ENCODE measurements at regions not wholly inside any gene's neighbourhood (a gene's known extent, or its start where the extent isn't known, plus 50 kb on each side); places are given as distances from the start of the nearest gene placed in this dataset.

DNA sequence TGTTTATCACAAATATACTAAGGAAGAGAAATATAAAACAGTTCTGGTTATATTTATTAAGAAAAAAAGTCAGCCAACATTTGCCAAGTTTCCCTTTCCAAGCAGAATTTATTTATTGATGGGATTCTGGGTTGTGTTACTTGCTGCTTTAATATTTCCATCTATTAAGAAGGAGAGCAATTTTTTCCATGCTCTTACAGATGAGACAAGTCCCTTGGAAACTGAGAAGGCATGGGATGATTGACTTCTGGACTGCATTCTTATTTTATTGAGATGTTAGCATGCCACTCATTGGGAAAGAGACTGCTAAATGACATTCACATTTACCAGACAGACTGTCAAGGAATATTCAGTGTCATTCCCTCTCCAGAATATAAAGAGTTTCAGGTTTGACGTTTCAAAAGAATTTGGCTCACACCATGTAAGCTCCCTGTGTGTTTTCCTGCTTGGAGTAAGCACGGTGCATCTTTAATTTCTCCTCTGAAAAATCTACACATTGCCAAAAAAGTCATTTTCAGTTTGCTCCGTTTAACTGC, 1565.2 kb upstream of the GOT2 start:
- no peaks in the 10 kb centered on the region for H3K4me1 ChIP-seq (ENCODE audit: control insufficient read depth, insufficient read depth, low read length)
- no peak overlapping the region for H2AFZ ChIP-seq (ENCODE audit: control insufficient read depth, low read depth, low read length)
- no peak overlapping the region for H3K4me2 ChIP-seq (ENCODE audit: control insufficient read depth, insufficient read depth)
- FAIRE-seq: no peak
- no peak for TF ChIP-seq SRF (IDR thresholded peaks at IDR 0.05; ENCODE audit: low read depth in 2 of 2, low read length in 2 of 2)
- ATAC-seq: no peak
- no peaks in the 10 kb centered on the region for H3K27me3 ChIP-seq (replicated peaks in 1 of 2; ENCODE audit: control insufficient read depth in 2 of 2, insufficient read depth in 2 of 2, low read length in 1 of 2)
- H3K4me3 ChIP-seq: no peak overlapping the region
- no peaks in the 10 kb centered on the region for H4K20me1 ChIP-seq (ENCODE audit: control insufficient read depth, insufficient read depth)
- ChIA-PET POLR2A (no interaction called here), RAD21 (ENCODE audit: unreplicated experiment) (no interaction called here), CTCF (no interaction called here), SMC1A (ENCODE audit: uncharacterized antibody, unreplicated experiment) (no interaction called here)
- BruUV-seq (replicated peaks): no TSS peak
- WGBS (ENCODE audit: insufficient coverage, insufficient replicate concordance, low lambda C conversion rate, missing lambda C conversion rate): 15% methylated on average over 3 of the region's 3 CpGs
- H3K9ac ChIP-seq (ENCODE audit: control insufficient read depth, insufficient read depth, low read length): no peak overlapping the region
- DNase-seq (ENCODE audit: low read depth, low spot score): no peak
- H3K27ac ChIP-seq (ENCODE audit: control insufficient read depth, insufficient read depth): no peak overlapping the region
- no peaks in the 10 kb centered on the region for H3K9me3 ChIP-seq (replicated peaks; ENCODE audit: control insufficient read depth, insufficient read depth, low read length)
- intact Hi-C loops (cut with micrococcal nuclease; ENCODE audit: unreplicated experiment) (no loop called here), in situ Hi-C loops (cut with MboI) (no loop called here)
- H3K36me3 ChIP-seq (ENCODE audit: control insufficient read depth in 2 of 2, insufficient read depth in 2 of 2, low read length in 1 of 2): no peaks in the 10 kb centered on the region
- H3K79me2 ChIP-seq (ENCODE audit: control insufficient read depth, insufficient read depth, low read length): no peaks in the 10 kb centered on the region

DNA sequence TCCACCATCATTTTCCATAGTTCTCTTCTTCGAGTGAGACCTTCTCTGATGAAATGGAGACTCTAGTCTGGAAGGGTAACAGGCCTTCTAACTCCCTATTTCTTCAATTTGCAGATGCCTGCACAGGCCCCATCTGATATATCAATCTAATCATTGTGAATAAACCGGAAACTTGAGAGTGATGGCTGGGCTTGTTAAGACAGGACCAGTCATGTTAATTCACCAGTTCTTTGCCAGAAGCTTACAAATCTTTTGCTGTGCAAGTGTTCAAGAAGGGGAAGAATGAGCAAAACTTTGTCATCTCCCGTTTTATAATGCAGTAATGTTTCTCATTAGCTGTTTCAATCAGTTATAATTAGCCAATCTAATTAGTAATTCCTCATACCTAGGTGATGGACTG, 1561.3 kb upstream of the GOT2 start:
- TF ChIP-seq, protein P1, sequence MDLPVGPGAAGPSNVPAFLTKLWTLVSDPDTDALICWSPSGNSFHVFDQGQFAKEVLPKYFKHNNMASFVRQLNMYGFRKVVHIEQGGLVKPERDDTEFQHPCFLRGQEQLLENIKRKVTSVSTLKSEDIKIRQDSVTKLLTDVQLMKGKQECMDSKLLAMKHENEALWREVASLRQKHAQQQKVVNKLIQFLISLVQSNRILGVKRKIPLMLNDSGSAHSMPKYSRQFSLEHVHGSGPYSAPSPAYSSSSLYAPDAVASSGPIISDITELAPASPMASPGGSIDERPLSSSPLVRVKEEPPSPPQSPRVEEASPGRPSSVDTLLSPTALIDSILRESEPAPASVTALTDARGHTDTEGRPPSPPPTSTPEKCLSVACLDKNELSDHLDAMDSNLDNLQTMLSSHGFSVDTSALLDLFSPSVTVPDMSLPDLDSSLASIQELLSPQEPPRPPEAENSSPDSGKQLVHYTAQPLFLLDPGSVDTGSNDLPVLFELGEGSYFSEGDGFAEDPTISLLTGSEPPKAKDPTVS (IDR thresholded peaks at IDR 0.05; ENCODE audit: low read depth, low read length): no peak
- TF ChIP-seq, protein P2, sequence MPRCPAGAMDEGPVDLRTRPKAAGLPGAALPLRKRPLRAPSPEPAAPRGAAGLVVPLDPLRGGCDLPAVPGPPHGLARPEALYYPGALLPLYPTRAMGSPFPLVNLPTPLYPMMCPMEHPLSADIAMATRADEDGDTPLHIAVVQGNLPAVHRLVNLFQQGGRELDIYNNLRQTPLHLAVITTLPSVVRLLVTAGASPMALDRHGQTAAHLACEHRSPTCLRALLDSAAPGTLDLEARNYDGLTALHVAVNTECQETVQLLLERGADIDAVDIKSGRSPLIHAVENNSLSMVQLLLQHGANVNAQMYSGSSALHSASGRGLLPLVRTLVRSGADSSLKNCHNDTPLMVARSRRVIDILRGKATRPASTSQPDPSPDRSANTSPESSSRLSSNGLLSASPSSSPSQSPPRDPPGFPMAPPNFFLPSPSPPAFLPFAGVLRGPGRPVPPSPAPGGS (IDR thresholded peaks at IDR 0.05; ENCODE audit: borderline replicate concordance, insufficient read depth, low read depth, low read length, poor library complexity, severe bottlenecking): peak; percentile 6
- in situ Hi-C loops (cut with MboI): no loop called here
- ATAC-seq (no peak), DNase-seq (ENCODE audit: low read depth, low spot score) (no peak), FAIRE-seq (no peak)
- intact Hi-C loops (cut with micrococcal nuclease; ENCODE audit: unreplicated experiment): no loop called here
- H3K79me2 ChIP-seq (ENCODE audit: control insufficient read depth, insufficient read depth, low read length): no peaks in the 10 kb centered on the region
- no peak overlapping the region for H3K27ac ChIP-seq (ENCODE audit: control insufficient read depth, insufficient read depth)
- CTCF ChIA-PET: no interaction called here
- H3K4me2 ChIP-seq (ENCODE audit: control insufficient read depth, insufficient read depth): no peak overlapping the region
- no peak overlapping the region for H3K9ac ChIP-seq (ENCODE audit: control insufficient read depth, insufficient read depth, low read length)
- POLR2A ChIA-PET: no interaction called here
- SMC1A ChIA-PET (ENCODE audit: uncharacterized antibody, unreplicated experiment): interaction anchor here (0.6 kb wide), 1 partner anchor 204 kb away, joined by 3 read pairs; no protein-coding TSS in a partner anchor
- RAD21 ChIA-PET (ENCODE audit: unreplicated experiment): no interaction called here
- H3K27me3 ChIP-seq (replicated peaks in 1 of 2; ENCODE audit: control insufficient read depth in 2 of 2, insufficient read depth in 2 of 2, low read length in 1 of 2): no peaks in the 10 kb centered on the region
- H3K36me3 ChIP-seq (ENCODE audit: control insufficient read depth in 2 of 2, insufficient read depth in 2 of 2, low read length in 1 of 2): no peaks in the 10 kb centered on the region
- 0% methylated on average over 3 of the region's 3 CpGs for WGBS (ENCODE audit: insufficient coverage, insufficient replicate concordance, low lambda C conversion rate, missing lambda C conversion rate)
- H4K20me1 ChIP-seq (ENCODE audit: control insufficient read depth, insufficient read depth): no peaks in the 10 kb centered on the region
- H3K4me1 ChIP-seq (ENCODE audit: control insufficient read depth, insufficient read depth, low read length): no peaks in the 10 kb centered on the region
- no peak overlapping the region for H3K4me3 ChIP-seq
- no peaks in the 10 kb centered on the region for H3K9me3 ChIP-seq (replicated peaks; ENCODE audit: control insufficient read depth, insufficient read depth, low read length)
- no peak overlapping the region for H2AFZ ChIP-seq (ENCODE audit: control insufficient read depth, low read depth, low read length)
- no TSS peak for BruUV-seq (replicated peaks)
